ENCODE measurements at regions not wholly inside any gene's neighbourhood (a gene's known extent, or its start where the extent isn't known, plus 50 kb on each side); places are given as distances from the start of the nearest gene placed in this dataset.

- TF ChIP-seq ZFP30 (CRISPR knock-in tag; IDR thresholded peaks at IDR 0.05): no peak
- no peak for TF ChIP-seq ZFP3 (CRISPR knock-in tag; IDR thresholded peaks at IDR 0.05)
- no peak for TF ChIP-seq ZC3H10 (CRISPR knock-in tag; IDR thresholded peaks at IDR 0.05)
- no peak for TF ChIP-seq OSR1 (CRISPR knock-in tag; IDR thresholded peaks at IDR 0.05)
- TF ChIP-seq, protein P1, sequence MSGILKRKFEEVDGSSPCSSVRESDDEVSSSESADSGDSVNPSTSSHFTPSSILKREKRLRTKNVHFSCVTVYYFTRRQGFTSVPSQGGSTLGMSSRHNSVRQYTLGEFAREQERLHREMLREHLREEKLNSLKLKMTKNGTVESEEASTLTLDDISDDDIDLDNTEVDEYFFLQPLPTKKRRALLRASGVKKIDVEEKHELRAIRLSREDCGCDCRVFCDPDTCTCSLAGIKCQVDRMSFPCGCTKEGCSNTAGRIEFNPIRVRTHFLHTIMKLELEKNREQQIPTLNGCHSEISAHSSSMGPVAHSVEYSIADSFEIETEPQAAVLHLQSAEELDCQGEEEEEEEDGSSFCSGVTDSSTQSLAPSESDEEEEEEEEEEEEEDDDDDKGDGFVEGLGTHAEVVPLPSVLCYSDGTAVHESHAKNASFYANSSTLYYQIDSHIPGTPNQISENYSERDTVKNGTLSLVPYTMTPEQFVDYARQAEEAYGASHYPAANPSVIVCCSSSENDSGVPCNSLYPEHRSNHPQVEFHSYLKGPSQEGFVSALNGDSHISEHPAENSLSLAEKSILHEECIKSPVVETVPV (CRISPR knock-in tag; IDR thresholded peaks at IDR 0.05): no peak
These were observed 144.6 kb downstream of the DNAJB6 start for GRCh38 chr7:157481389-157481788.
